ENCODE measurements at regions not wholly inside any gene's neighbourhood (a gene's known extent, or its start where the extent isn't known, plus 50 kb on each side); places are given as distances from the start of the nearest gene placed in this dataset.

DNA sequence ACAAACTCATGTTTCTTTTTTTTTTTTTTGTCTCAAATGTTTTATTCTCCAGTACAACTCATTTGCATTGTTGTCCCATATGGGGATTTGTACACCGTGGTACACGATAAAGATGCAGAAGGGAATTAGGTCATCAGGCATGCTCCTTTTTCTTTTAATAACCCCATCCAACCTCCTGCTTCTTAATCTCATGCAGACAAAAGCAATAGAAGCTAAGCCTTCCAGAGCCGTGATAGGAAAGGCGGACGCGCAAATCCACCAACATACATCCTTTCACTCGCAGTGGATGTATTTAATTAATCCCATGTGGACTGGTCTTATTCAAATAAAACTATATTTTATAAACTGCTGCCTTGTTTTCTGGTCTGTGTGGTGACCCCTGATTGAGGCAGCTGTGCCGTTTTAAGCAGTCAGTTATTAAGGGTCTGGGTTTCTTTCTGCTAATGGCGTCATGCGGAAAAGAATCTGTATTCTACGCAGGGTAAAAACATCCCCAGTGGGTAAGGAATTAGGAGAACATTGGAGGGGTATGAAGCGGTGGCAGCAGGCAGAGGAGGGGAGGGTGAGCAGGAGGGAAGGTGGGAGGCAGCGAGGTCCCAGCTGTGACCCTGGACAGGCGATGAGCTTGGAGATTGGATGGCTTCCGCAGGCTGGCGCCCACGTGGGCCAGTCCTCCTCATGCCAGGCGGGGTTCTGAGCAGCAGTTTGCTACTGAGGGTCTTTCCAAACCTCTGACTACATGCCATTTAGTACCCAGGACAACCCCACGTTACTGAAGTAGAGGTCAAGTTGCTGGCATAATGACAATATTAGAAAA, 172.8 kb downstream of the LINC00237 start:
- no peak for DNase-seq

DNA sequence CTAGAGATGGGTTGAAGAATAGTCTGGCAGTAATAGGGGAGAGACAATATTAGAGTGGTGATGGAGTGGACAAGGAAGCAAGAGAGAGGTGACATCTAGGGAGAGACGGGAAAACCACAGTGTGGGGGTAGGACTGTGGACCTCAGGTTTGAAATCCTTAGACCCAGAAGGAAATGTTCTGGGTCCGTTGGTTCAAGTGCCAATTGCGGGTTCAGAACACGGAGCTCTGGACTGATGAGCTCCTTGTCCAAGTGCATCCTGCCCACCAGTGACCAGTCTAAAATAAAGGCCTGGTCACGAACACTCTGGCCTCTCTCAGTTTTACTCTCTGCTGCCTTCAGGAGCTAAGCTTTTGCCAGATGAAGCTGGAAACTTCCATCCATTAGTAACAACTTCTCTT, 174.0 kb downstream of the LINC00237 start:
- no peak for DNase-seq

DNA sequence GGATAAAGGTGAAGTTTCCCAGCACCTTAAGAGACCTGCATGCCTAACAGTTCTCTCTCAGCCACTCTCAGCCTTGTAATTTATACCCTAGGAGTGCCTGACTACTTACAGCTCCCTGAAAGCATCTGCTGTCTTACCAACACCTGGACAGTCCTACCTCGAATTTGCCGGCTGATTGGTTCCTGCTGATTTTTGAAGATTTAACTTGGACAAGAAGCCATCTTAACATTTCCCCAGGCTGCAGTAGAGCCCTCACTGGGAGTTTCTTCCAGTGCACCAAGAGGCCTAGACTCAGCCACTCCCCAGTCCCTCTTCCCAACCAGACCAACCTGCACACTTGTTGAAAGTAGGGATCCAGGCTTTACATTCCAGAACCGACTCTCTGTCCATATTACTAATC, 174.5 kb downstream of the LINC00237 start:
- no peak for DNase-seq

DNA sequence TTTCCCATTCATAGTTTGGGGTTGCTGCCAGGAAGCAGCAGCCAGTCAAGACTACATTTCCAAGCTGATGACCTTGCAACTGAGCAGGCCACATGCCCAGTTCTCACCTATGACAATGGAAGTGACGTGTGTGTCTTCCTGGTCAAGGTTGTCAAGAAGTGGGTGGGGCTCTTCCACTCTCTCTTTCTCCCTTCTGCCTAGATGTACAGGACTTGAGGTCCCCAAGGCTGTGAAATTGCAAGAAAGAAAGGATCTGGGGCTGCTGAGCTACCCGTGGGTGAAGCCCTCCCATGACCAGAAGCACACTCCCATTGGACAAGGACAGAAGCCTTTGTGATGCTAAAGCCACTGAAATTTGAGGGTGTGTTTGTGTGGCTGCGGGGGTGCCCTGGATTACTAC, 175.1 kb downstream of the LINC00237 start:
- no peak for DNase-seq

DNA sequence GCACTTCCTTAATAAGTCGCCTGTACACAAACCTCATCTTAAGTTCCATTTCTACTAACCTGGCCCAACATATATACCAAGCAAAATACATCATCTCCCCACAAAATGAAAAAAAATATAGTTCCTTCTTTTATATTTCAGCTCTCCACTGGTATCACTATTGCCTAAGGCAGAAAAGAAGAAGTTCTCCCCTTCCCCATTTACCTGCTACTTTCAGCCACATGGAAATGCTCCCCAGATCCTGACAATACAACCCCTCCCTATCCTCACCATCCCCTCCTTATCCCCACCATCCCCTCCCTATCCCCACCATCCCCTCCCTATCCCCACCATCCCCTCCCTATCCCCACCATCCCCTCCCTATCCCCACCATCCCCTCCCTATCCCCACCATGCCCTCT, 175.7 kb downstream of the LINC00237 start:
- DNase-seq = no peak

DNA sequence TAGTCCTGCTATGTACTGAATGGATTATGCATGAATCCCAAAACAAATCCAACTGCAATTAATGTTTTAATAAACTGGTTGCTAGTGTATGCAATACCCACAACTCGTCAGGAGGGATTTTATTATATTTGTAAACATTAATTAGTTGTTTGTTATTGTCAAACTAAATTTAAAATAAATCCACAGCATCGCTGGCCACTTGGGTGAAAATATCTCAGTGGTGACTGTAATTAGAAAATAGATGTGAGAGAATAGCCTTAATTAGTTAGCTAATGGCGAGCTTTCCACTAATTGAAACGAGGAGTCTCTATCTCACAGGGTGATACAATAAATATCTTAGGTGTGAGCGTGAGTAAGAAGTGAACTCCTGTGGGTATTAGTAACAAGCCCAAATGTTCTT, 176.8 kb downstream of the LINC00237 start:
- DNase-seq = no peak

DNA sequence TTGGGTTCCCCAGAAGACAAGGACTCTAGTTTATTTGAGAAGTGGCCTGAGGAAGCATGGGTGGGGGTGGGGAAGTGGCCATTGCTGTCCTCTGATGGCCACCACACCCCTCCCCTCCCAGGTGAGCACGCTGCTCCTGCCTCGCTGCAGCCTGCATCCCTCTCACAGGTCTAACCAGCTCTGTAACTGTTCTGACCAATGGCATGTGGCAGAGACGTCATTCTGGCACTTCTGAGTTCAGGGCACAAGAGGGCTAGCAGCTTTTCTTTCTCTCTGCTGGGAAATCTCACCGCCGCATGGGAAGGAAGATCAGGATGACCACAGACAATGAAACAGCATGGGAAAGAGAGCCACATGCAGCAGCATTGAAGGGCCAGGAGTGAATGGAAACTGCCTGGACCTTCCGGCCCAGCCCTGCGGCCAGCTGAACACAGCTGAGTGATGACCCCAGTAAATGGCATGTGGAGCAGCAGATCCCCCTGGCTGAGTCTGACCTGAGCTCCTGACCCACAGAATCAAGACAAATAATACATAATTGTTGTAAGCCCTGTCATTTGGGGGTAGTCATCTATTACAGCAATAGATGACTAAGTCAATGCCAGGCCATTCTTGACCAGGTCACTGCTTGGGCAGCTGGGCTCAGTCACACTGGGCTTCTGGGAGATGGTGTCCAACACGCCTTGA, 179.8 kb downstream of the LINC00237 start:
- DNase-seq = no peak

DNA sequence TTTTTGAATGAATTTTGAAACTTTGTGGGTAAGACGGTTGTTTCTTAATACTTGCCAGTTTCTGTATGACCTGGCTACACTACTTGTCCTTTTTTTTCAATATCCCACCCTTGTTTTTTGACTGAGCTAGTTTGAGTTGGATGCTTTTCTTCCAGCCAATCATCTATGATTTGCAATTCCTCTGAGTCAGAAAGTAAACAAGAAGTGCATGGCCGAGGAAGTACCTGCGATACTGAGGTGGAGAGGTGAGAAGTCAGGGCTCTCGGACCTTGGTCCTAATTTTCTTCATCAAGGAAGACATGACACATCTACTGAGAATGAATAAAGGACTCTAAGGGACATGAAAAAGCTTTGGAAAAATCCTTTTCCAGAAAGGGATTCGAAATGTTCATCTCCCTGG, 185.7 kb downstream of the LINC00237 start:
- DNase-seq = no peak

DNA sequence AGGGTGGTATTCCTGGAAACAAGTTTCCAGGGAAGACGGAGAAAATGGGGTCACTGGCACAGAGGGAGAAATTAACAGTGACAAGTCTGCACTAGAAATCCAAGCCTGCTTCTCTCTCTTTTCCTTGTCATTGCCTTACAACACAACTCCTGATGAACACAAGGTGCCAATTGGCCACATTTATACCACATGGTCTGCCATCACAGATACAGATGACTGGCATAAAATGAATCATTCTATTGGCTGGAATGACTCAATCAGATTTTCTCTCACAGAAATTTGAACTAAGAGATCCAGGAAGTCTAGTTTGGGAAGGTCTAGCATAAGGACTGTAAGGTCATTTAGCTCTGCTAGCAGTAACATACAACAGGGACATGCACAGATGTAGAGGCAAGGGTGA, 190.3 kb downstream of the LINC00237 start:
- no peak for DNase-seq

DNA sequence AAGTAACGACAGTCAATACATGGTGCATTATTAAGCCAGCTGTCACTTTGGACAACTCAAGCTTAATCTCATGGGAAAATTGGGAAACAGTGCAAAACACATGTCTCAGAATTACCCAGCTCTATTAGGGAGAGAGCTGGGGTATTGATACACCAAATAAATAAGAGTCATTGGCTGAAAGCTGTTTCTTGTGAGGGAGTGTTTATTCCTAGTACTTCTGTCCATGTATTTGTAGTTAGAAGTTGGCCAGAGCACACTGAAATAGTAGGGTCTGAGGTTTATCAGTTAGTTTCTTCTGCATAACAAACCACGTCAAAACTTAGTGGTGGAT, 192.0 kb upstream of the RALGAPA2 start:
- no peak for DNase-seq

DNA sequence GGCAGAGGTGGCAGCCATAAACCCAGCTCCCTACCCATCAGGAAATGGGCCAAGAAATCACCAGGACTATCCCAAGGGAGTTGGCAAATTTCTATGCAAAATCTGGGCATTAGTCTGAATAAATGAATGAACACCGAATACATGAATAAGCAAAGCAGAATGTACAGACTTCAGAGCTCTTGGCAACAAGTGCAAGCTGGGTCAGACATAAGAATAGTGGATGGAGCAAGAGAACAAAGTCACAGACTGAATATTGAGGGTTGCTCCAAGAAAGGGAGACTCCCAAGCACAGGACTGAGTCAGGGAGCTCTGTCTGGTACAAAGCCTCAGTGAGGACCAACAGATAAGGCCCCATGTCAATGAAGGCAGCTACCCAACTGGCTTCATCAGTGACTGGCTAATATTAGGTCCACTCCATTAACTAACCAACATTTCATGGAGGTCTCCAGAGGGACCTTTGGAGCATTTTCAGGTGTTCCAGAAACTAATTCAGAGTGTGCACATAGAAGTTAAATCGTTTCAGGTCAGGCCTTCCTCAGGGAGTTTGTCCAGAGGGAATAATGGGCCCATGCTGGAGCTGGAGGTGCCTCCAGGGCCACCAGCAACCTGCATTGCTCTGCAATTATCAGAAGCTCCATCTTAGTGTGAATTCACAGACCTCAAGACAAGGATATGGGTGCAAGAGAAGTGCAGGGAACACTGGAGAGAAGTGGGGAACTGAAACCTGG, 191.5 kb upstream of the RALGAPA2 start:
- DNase-seq = no peak

DNA sequence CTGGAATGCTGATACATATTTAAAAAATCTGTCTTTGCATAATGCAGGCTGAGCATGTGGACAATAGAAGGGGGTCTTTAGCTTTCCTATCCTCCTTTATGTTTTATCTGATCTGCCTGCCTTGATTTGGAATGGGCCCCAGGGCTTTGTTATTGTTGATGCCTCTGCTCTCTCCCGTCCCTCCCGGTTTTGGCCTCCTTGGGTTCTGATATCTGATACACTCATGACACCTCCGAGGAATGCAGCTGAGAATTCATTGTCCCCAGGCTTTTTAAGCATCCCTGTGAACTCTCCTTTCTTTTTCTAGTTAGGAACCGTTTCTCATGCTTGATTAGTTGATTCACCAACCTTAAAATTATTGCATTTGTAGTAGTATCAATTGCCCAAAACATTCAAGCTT, 185.5 kb upstream of the RALGAPA2 start:
- DNase-seq = no peak

DNA sequence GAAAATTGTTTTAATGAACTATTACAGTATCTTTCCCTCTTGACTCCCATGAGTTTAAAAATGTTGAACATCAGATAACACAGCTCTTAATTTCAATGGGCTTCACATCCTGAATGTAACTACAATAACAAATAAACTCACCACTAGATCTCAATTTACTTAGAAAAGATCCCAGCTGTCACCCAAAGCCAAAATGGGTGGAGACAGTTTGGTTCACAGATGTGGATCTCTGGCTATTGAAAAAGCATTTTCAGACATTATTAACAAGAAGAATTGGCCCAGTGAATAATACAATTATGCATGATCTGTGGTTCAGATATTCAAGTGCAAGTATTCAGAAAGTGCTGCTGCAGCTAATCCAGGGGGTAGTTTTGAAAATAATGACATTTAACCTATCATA, 184.7 kb upstream of the RALGAPA2 start:
- DNase-seq = no peak

DNA sequence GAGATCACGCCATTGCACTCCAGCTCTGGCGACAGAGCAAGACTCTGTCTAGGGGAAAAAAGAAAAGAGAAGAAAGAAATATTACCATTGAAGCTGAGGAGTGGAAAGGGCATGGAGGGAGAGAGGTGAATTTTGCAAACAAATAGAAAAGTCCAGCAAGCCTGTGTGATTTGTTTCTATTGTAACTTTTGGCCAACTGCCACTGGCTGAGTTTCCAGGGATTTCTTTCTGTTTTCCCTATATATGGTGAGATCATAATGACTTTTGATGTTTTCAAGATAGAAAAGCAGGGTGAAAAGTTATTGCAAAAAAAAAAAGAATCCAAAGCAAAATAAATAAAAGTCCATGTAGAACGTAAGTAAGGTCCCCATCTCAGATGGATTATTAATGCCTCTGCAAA, 184.2 kb upstream of the RALGAPA2 start:
- no peak for DNase-seq

DNA sequence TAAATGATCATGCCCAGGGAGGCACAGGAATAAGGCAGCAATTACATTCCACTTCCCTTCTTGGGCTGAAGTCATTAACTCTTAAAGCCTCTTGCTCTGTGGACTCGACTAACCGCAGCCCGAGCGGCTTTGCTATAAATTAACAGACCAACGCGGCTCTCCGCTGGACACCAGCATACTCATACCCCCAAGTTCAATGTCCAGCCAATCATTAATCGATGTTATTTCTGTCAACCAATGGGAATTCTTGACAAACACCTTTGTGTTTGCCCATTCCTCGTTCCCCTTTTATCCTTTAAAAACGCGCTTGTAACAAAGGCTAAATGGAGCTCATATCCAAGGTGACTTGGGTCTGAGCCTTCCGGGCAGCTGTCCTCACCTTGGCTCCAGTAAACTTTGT, 183.1 kb upstream of the RALGAPA2 start:
- no peak for DNase-seq

DNA sequence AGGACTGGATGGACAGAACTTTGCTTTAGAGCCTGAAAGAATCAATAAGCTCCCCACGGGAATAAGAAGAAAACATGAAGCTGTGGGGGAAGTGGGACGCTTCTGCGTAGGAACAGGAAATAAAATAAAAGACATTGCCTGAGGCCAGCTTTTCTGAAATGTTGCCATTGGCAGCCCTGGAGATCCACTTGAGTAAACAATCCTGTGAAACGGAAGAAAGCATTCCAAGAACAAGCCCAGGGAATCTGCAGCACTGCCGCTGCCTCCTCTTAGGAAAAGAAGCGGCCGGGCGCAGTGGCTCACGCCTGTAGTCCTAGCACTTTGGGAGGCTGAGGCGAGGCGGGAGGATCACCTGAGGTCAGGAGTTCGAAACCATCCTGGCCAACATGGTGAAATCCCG, 182.3 kb upstream of the RALGAPA2 start:
- no peak for DNase-seq

DNA sequence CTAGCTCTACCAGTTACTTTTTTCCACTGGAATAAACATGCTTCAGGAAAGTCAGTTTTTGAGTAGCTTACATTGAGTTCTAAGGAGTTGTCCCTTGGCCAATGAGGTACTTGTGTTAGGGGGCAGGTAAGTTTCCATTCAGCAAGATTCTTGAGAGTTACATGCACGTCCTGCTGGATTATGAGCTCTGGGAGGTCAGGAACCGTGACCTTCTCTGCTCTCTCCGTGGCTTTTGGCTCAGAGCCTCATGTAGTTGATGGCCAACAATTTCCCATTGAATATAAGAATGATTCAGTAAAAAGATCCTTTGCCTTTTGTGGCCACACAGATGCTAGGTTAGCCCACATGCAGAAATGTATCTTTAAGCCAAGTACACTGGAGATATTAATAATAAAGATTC, 181.8 kb upstream of the RALGAPA2 start:
- no peak for DNase-seq

DNA sequence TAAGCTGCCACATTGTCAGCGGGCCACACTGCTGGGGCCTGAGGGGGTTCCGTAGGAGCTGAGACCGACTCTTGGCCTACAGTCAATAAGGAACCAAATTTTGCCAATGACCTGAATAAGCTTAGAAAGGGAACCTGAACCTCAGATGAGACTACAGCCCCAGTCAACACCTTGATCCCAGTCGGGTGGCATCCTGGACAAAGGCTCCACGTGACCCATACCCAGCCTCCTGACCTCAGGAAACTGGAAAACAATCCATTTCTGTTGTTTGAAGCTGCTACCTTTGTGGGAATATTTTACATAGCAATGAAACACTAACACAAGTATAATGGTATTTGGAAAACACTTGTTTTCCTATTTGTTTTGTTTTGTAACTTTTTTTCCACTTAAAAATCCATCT, 179.9 kb upstream of the RALGAPA2 start:
- DNase-seq = no peak

DNA sequence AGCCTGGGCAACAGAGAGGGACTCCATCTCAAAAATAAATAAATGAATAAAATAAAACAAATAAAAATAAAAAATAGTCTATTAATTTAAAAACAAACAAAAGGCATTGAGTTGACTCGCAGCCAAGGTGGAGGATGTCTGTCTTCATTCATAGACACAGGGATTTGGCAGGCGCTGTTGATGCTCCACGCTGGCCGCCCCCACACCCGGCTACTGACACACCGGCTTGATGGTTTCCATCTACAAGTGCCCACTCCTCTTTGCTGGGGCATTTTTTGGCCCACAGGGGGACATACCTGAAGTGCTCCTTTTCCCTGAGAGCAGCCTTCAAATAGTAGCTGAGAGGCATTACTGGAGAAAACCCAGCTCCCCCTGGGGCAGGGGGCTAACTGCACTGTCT, 178.3 kb upstream of the RALGAPA2 start:
- no peak for DNase-seq

DNA sequence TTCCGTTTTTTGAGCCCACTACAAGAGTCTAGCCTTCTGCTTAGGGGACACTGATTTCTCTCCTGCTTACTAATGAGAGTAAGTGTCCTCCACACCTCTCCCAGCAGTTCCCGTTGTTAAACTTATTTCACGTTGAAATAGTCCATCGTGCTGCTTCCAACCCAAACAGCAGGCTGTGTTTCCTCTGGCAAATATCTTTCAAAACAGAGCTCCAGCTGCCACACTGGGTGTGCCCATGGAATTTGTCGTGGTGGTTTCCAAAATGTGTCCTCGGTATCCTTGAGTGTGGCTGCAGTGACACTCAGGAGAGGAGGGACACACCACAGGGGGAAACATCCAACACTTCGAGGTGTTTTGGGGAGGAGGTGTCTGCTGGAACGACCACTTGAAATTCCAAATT, 176.5 kb upstream of the RALGAPA2 start:
- no peak for DNase-seq

DNA sequence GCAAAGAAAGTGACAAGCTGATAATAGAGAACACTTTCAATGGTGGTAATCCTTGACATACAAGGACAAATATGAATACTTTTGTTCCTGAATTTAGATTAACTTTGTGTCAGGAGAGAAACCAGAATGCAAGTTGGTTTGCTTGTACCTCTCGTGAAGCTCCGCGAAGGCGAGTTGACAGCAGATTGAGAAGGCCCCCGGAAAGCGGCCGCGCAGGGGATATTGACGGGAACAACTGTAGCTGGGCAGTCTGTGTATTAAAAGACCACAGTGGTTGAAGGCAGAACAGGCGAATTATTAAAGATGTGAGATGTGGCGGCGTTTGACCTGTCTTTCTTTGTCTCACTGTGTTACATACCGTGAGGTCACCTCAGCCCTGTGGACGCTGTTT, 175.8 kb upstream of the RALGAPA2 start:
- DNase-seq = no peak

DNA sequence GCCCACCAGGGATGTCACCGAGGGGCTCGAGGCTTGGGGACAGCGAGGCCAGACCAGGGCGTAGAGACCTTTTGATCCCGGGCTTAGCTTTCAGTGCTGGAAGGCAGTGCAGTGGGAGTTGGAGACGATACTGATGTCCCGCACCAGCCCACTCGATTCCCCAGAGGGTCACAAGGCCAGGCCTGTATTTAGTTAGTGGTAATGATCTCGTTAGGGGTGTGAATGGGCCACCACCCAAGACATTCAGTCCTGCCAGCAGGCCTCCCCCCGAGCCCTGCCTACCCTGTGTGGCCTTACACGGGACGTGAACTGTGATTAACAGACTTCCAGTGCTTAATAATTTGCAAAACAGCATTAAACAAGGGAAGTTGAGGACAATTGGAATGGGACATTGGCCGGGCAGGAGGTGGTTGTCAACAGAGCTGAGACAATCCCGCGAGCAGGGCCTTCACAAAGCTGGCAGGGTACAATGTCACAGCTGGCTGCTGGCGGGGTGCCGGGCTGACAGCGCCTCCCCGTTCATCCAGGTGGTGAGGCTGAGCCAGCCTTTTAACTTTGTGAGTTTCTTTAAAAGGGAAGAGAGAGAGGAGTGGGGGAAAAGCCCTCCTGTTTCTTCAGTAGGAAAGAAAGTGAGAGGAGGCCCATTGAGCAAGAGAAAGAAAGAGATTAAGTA, 175.3 kb upstream of the RALGAPA2 start:
- no peak for DNase-seq

DNA sequence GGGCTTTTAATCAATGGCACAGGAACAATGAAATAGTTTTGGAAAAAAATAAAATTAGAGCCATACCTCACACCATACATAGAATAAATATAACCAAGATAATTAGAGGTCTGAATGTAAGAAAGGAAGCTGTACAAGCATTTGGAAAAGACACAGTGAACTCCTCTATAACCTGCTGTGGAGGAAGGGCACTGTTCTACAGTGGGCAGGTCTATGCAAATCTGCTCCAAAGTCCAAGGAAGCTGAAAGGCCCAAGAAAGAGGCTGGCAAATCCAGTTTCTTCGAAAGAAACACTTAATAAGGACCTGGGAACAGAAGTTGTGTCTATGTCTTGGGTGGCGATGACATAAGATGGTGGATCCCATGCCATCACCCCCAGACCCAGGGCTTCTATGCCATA, 169.4 kb upstream of the RALGAPA2 start:
- no peak for DNase-seq

DNA sequence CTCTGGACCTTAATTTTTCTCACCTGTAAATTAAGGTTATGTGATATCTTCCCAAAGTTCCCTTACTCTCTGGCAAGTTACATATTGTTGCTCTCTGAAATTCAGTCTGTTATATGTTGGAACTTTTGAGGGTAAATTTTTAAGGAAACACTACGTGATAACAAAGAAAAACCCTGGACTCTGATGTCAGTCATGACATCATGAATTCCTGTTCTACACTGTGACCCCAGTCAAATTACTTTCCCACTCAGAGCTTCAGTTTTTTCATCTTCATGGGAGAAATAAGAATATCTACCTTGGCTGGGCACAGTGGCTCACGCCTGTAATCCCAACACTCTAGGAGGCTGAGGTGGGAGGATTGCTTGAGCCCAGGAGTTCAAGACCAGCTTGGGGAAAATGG, 164.6 kb upstream of the RALGAPA2 start:
- DNase-seq = no peak

Data from stimulated activated CD4-positive, alpha-beta T cell treated with anti-CD3 and anti-CD28 coated beads, Interleukin-12 subunit alpha, Interleukin-12 subunit beta, amount 100 ng/mL, for 4 hours (primary cell).